Amniotic stem cell (primary cell): ENCODE measurements at regions not wholly inside any gene's neighbourhood (a gene's known extent, or its start where the extent isn't known, plus 50 kb on each side); places are given as distances from the start of the nearest gene placed in this dataset.

Source experiments
- DNase-seq: peaks from one replicate; lab custom pipeline; 2025; lab: John Stamatoyannopoulos, UW

DNA sequence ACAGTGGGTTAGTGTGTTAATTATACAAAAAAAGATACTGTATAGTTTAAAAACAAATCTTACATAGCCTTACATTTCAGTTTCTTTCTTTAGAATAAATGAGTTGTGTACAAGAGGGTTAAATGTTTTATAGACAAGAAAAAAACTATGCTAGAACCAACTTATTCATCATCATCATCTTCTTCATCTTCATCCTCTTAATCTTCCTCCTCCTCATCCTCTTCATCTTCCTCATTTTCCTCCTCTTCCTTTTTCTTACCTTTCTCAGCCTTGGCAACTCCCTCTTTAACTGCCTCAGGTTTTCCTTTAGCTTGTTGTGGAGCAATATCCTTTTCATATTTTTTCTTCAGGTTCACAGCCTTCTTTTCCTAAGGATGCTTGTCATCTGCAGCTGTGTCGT, 53.7 kb downstream of the RPS12 start:
- DNase-seq: no peak

DNA sequence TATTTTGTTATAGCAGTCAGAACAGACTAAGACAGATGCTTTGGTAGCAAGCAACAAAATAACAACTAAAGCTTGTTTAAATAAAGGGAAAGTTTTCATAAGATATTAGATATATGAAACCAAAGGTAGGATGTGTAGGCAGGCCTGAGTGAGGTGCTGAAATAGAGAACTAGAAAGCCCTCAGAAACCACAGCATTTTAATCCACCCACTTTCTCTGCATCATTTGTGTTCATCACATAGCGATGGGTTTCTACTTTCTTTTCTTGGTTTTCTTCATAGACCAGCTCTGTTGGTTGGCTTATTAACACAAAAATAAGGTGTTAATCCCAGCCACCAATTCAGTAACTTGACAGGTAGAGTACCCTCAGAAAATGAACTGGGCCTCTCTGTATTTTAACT, 58.6 kb downstream of the RPS12 start:
- no peak for DNase-seq

DNA sequence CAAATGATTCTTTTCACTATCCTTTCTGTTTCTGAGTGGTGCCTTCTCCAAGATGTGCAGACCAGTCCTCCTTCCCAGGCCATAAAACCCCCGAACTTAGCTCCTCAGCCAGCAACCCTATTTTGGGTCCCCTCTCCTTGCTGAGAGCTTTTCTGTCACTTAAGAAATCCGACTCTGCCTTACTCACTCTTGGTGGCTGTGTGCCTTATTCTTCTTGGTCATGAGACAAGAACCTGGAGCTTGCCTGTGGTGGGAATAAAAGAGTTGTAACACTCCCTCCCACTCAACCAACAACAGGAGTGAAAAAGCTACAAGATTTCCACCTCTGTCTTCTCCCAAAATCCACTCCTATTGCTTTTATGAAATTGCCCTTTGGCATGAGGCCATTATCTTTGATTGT, 62.6 kb downstream of the RPS12 start:
- no peak for DNase-seq

DNA sequence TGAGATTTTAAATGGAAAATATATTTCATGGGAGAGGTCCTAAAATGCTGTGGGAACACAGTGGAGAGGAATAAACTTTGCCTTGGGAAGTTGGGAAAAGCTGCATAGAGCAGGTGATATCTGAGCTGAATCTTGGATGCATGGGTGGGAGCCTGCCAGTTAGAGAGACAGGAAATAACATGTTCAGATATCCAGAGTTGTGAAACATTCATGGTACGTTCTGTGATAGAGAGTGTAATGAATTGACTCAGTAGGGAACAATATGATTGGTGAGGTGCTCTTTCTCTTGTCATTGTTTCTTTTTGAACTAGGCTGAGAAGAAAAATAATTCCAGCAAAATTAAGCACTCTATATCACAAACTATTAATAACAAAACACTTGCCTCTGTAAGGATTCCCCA, 72.8 kb downstream of the RPS12 start:
- DNase-seq: no peak

DNA sequence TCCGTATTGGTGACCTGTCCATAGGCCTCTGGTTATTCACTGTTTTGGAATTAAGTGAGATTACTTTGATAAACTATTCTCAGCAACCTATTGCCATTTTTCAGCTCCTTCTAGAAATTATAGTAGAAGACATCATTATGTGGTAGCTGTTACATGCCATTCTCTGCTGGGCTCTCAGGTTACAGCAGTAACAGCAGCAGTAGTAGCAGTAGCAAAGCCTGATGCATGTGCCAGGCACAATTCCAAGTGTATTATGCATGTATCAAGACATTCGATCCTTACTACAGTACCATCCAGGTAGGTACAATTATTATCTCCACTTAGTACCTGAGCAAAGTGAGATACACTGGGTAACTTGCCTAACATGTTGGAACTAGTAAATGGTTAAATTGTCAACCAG, 74.3 kb downstream of the RPS12 start:
- no peak for DNase-seq

DNA sequence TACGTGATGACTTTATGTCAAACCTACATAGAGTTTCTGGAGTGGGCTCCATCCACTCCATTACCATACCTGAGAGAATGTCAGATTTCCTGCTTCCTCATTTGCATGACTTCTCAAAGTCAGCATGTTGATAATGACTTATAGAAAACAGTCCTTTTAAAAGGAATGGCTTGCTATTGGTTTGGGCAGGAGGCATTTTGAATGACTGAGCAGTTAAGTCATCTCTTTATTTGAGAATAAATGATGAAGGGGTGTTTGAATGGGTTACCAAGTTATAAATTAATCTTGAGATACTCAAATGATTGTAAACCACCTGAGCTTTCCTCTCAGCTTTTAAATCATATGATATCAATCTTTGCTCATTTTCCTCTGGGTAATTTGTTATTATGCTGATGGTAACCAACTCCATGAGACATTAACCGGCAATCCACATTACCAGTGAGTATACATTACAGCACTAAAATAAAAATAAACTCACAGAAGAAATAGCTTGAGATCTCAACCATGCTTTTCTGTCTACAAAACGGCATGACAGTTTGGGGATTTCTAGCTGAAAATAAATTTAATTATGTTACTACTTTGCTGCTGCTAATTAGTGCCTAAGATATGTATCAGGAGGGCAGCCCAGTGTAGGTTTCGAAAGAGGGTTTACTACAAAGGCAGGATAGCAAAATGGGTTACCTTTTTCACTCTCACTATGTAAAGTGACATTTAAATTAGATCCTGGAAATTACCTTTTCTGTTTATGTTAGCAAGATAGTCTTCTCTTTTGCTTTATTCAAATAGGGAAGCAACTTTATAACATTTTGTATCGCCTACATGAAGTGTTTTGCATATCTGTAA, 78.8 kb downstream of the RPS12 start:
- no peak for DNase-seq

DNA sequence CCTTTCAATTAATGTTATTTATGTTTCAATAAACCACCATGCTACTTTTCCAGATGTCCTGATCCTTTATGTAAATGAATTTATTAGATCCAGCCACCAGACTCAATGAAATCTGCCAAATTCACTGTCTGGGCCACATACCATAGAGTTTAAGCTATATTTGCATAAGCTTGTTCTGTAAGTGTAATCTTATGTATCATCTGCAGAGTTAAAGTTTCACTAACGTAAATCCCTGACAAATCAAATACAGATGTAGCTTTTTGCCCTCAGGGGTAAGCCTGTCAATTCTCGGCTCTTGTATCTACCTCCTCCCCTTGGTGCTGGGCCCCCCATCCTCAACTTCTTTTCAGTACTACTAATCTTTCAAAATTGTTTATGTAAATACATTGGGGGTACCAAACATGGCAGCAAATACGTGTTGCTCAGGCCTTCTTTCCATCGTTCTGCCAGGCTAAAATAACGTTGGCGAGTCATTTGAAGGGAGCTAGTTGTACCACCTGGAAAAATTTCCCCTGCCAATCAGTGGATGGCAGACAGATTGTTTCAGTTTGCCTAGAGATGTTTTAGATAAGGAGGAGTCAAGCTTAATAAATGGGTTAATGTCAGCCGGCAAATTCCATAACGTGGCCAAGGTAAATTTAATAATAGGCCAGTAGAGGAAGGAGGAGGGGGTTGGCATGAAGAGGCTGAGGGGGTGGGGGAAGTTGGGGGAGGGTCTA, 79.6 kb downstream of the RPS12 start:
- DNase-seq: no peak

DNA sequence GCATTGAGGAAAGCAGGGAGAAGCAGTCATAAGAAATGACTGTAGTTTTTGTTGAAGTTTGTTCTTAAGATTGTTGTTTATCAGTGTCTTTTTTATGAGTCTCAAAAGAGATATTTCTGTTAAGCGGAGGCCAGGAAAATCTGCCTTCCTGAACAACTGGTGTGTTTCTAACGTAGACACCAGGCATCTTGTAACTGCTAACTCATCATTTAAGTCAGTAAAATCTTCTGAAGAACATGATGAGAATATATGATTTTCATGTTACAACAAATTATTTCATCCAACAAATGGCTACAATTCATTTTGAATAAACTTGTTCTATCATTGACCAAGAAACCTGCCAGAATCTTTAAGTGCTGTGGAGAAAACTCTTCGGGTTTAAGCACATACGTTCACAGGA, 84.0 kb downstream of the RPS12 start:
- DNase-seq: no peak

DNA sequence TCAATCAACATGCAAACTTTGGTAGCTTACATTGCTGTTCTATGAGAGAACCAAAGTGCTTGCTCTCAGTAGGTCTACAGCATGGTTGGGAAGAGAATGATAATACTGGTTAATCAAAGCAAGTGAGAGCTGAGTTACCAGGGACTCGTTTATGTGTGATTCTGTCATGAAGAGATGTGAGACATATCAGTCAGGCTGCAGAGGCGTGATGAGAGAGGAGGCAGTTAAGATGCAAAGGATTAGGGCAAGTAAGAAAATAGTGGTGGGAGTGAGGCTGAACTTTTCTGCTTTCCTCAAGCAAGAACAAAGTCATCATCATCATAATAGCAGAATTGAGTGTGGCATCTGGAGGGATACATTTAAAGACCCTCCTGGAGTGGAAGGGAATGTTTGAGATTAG, 86.5 kb downstream of the RPS12 start:
- no peak for DNase-seq

DNA sequence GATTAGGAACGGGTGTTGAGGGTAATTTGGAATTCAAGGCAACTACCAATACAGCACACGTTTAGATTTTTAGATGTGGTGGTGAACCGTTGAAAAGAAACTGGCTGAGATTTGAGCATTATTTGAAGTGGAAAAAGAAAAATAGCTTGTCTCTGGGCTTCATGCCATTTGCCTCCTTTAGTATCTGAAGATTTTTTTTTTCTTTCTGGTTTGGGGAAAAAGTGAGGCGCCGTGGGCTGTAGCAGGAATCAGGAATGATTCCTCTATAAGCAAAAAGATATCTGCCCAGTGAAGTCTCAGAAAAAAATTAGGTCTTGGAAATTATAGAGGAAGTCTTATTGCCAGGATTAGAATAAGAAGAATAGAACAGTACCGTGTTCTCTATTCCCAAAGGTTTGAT, 88.5 kb downstream of the RPS12 start:
- no peak for DNase-seq

DNA sequence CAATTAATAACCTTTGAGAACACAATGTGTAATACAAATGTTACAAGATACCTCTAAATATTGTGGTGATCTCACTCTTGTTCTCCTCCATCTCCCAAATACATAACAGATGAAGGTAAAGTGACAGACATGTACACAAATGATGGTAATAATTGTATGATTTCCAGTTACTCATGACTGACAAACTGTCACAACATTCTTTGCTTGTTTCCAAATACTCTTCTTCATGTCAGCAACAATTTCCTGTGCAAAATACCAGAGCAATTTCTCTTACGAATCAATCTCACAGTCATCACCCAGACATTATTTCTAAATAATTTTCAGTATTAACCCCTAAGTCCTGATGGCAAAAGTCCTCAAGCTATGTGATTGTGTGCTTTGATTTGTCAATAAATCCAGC, 92.9 kb downstream of the RPS12 start:
- no peak for DNase-seq

DNA sequence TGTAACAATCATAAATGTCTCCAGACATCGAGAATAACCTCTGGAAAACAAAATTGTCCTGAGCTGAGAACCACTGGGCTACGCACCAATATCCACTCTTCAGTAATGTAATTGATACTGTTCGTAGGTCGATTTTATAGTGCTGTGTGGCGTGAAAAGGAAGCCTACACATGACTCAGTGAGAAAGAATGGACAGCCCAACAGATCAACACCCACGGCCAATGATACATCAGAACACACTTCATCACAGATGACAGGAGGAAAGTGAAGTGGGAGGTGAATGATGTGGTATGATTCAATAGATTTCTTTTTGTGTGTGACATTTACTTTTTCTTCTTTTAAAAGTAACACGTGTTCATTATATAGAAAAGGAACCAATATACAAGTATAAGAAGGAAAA, 93.5 kb downstream of the RPS12 start:
- no peak for DNase-seq

DNA sequence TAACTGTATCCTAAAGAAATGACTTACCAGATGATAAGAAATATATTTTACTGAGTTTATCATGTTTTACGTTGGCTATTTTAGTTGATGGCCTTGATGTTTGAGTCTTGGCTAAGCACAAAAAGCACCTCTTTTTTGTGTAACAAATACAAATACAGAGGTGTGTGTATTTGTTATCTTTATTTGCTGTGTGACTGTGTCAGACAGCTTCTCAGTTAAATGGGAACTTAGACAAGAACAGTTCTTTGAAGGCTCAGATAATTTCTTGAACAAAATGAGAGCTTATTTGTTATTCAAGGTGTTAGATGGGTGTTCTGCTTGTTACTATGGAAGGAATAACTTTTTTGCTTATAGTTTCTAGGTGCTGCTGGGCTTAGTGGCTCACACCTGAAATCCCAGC, 95.4 kb downstream of the RPS12 start:
- no peak for DNase-seq

DNA sequence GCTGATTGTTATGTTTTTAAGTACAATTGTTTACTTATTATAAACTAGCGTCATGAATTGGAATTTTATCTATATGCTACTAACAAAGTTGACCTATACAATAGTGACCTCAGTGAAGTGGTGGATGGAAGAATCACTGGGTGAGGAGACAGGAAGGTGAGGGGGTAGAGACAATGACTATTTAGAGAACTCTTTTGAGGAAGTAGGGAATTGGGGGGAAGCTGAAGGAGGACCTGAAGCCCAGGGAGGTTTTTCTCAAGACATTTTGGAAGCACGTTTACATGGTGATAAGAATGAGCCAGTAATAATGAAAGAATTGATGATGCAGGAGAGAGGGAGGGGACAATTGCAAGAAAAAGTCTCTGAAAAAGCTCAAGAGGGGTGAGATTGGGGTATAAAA, 96.4 kb downstream of the RPS12 start:
- no peak for DNase-seq

DNA sequence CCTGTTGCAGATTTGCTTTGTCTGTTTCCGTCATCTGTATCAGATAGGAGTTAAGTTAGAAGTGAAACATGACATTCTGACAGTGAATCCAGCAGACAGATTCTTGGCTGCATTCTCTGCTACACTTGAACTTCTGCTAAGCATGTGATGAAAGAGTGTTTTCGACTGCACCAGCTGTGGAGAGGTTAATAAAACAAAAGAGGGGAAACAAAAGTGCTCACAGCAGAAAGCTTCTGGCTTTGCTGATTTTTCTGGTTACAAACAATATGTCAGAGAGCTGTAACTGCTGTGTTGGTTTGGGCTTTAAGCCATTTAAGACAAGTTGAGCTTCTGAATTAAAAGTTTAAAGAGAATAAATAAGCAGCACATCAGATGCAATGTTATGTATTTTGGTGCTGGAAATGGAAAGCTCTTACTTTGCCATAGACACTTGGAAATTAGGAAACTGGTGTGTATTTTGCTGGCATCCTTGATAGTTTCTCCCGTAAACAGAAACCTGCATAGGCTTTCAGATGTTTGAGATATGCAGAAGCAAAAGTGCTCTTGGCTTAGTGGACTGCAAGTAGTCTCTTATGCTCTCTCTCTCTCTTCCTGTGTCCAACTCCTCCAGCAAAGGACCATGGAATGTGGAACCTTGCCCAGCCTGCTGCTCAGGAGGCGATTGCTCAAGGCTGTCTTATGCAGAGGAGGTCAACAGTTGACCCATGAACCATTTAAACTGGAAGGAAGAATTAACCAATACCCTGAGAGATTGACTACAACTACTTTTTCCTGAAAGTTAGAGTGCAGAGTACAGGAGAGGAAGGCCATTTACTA, 104.9 kb downstream of the RPS12 start:
- DNase-seq: peak; percentile 27

DNA sequence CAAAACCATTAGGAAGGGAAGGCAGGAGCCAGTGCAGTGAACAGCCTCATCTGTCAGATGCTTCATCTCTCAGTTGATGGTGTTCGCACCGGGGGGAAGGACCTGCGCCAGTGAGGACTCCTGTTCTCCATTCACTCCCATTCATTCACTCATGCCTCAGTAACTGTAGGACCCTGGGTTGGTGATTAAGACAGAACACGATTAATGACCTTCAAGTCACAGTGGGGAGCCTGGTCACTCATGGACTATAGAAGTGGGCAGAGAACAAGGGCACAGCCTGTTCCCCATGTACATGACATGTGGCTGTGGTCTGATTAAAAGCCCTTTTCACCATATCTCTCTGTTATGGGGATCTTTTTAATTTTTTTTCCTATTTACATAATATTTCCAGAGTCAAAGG, 113.3 kb downstream of the RPS12 start:
- DNase-seq: no peak

DNA sequence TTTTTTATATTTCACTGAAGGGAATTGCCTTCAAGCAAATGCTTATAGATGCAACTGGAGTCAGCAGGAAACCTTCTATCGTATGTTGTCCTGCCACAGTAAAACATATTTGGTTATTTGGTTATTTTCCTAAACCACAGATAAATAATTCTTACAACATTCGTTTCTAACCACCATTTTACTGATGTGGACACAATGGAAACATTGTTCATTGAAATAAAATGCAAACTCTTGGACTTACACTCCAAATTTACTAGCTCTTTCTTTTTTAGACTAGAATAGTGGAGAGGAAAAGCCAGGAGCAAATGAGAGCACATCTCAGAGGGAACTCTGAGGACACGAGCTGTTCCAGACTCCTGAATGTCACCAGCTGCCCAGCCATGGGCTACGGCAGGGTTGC, 114.8 kb downstream of the RPS12 start:
- no peak for DNase-seq

DNA sequence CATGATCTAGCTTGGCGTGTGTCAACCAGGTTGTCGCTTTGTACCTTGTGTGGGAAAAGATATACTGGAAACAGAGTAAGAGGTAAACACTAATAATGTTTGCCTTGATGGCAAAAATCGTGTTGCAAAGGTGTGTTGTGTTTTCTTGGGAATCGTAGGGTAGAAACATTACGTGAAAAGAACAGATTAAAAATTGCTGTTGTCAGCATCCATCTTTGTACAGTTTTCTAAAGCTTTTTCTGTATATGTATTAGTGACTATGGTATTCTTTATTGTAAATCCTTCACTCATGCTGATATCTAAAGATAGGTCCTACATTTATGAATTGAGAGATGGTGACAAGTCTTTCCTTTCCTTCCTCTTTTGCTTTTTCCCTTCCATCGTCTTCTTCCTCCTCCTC, 116.9 kb downstream of the RPS12 start:
- DNase-seq: no peak

DNA sequence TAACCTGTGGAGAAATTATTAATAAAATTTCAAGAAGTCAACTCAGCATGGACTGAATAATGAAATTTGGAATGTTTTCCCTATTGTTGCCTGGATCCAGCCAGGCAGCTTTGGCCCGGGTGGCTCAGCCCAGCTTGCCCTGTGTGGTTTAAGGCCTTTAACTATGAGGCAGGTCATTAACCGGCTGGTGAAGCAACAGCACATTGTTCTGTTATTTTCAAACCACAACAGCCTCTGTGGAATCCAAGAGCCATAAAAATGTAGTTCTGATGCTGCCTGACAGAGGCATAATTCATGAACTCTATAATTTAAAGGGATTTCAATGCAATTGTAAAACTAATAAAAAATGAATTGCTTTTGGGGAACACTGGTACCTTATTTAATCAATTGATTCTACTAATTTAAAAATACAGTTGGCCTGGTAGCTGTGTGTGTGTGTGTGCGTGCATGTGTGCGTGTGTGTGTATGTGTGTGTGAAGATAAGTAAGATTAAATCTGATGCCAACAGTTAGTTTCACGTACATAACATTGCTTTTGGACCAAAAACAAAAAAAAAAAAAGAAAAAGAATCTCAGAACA, 117.7 kb downstream of the RPS12 start:
- no peak for DNase-seq

DNA sequence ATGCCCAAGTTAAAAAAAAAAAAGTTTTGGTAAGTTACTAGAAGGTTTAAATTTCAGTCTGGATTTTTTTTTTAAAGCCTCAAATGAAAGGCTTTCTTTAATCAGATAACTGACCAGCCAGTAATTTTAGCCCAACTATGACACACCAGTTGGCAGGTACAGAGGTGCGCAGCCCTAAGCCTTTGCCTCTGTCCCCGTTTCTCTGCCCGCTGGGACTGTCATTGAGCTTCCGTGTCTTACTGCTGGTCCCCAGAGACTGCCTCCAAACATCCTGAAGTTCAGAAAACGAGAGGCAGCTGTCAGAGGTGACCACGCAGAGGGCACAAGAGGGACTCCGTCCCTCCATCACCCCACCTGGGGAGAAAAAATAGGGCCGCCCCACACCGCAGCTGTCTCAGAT, 118.2 kb downstream of the RPS12 start:
- DNase-seq: no peak

DNA sequence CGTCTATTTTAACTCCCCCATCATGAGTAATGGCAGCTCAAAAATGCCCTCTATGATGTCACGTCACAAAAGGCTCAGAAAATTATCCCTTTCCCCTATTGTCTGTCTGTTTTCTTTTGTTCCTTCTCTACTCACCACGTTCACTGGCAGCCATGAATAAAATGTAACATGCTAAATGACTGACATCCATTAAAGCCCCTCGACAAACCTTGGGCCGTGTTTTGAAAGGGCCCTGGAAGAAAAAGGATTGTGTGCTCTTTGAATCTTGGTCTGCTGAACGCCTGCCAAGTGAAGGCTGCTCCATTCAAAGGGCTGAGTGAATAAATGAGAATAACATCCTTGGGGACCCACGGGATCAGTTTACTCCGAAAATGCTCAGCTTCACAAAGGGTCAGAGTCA, 118.7 kb downstream of the RPS12 start:
- DNase-seq: no peak

DNA sequence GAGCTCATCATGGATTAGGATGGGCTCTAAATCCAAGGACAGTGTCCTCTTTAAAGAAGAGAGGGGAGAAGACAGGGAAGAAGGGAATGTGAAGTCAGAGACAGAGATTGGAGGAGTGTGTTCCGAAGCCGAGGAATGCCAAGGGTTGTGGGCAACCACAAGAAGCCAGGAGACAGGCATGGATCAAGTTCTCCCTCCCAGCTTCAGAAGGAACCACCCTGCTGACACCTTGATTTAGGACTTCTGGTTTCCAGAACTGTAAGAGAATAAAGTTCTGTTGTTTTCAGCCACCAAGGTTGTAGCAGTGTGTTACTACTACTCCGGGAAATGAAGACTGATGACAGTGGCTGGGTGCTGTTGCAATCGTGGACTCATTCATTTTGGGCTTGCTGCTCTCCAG, 120.1 kb downstream of the RPS12 start:
- no peak for DNase-seq

DNA sequence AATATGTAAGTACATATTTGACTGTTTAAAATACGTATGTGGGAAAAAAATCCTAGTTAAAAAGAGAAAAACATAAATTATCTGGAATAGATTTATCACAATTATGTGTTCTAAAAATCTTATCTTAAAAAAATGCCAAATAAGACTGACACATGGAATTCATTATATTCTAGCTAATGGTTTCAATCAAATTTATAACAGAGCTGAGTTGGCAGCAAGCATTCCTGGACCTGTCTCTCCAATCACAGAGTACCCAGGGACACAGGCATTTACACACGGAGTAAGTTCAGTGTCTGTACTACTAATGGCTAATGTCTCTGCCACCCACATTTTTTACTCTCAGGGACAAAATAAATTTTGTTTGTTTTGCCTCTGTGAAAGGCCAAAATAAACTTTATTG, 122.3 kb downstream of the RPS12 start:
- no peak for DNase-seq
